IMR-90 (cell line): ENCODE measurements at regions not wholly inside any gene's neighbourhood (a gene's known extent, or its start where the extent isn't known, plus 50 kb on each side); places are given as distances from the start of the nearest gene placed in this dataset.

ENCODE experiments used
- ATAC-seq: fragments of 200-7000 bp; cut with Tn5 transposase; 2 replicates; pipeline ENCODE4 v1.9.1; 2020; ENCODE audit warnings: low read depth, mild to moderate bottlenecking, moderate library complexity
- BruUV-seq: library from RNA; stranded (reverse); fragments of 400-500 nt; replicated peaks from 2 replicates; lab custom pipeline; 2021; lab: Mats Ljungman, UMichigan
- CTCF ChIA-PET: fragments of 300-600 bp; formaldehyde crosslinking; extraction: SDS; loops from one replicate; lab custom pipeline; 2021; ENCODE audit warnings: antibody characterized with exemption; lab: Yijun Ruan, JAX
- POLR2A ChIA-PET: fragments of 300-600 bp; sonication (Branson Sonifier 250); formaldehyde crosslinking; loops from one replicate; lab custom pipeline; 2022; ENCODE audit warnings: antibody characterized with exemption; ENCODE audit not compliant: unreplicated experiment; lab: Charles Lee
- DNase-seq: peaks from one replicate; pipeline ENCODE4 v3.0.0; 2013
- H2AFZ ChIP-seq: replicated peaks from 2 replicates; pipeline ENCODE3; 2013; ENCODE audit warnings: low read length, mild to moderate bottlenecking; ENCODE audit not compliant: poor library complexity
- H2AK5ac ChIP-seq: 2 replicates; pipeline ENCODE4 v1.6.1; 2013; ENCODE audit warnings: low read depth, low read length, inconsistent platforms
- H2AK9ac ChIP-seq: replicated peaks from 2 replicates; pipeline ENCODE3; 2013; ENCODE audit warnings: mild to moderate bottlenecking, low read depth, low read length, moderate library complexity; ENCODE audit not compliant: poor library complexity
- H2BK120ac ChIP-seq: 2 replicates; pipeline ENCODE4 v1.6.1; 2013; ENCODE audit warnings: low read depth, low read length, inconsistent platforms
- H2BK15ac ChIP-seq: 3 replicates; pipeline ENCODE4 v1.6.1; 2013; ENCODE audit warnings: low read depth, low read length, inconsistent platforms
- H2BK20ac ChIP-seq: 2 replicates; pipeline ENCODE4 v1.6.1; 2013; ENCODE audit warnings: low read depth, mild to moderate bottlenecking, inconsistent platforms, low read length, moderate library complexity
- H2BK5ac ChIP-seq: 2 replicates; pipeline ENCODE4 v1.6.1; 2013; ENCODE audit warnings: mild to moderate bottlenecking, low read depth, low read length, inconsistent platforms; ENCODE audit not compliant: poor library complexity, severe bottlenecking
- H3K14ac ChIP-seq: replicated peaks from 2 replicates; pipeline ENCODE4 v1.6.1; 2013; ENCODE audit warnings: low read depth, low read length, inconsistent platforms
- H3K18ac ChIP-seq: 2 replicates; pipeline ENCODE4 v1.6.1; 2013; ENCODE audit warnings: low read depth, low read length, control low read depth
- H3K23ac ChIP-seq: 2 replicates; pipeline ENCODE4 v1.6.1; 2013; ENCODE audit warnings: low read depth, low read length, inconsistent platforms
- H3K27ac ChIP-seq: 2 replicates; pipeline ENCODE4 v1.5.1; 2013; ENCODE audit warnings: mild to moderate bottlenecking, control low read depth, low read length; ENCODE audit not compliant: insufficient read depth
- H3K27me3 ChIP-seq: 2 replicates; pipeline ENCODE4 v1.6.1; 2013; ENCODE audit warnings: low read length; ENCODE audit not compliant: control insufficient read depth, insufficient read depth
- H3K36me3 ChIP-seq: 2 replicates; pipeline ENCODE4 v1.6.1; 2013; ENCODE audit warnings: low read length, mixed read lengths; ENCODE audit not compliant: control insufficient read depth, insufficient read depth
- H3K4ac ChIP-seq: 2 replicates; pipeline ENCODE4 v1.6.1; 2013; ENCODE audit warnings: low read depth, low read length, inconsistent platforms
- H3K4me1 ChIP-seq: 2 replicates; pipeline ENCODE4 v1.6.1; 2013; ENCODE audit warnings: low read length, mixed read lengths; ENCODE audit not compliant: control insufficient read depth, insufficient read depth
- H3K4me2 ChIP-seq: 2 replicates; pipeline ENCODE4 v1.6.1; 2013; ENCODE audit warnings: low read depth, mild to moderate bottlenecking, control low read depth, low read length, moderate library complexity
- H3K4me3 ChIP-seq: 2 replicates; pipeline ENCODE4 v1.5.1; 2013; ENCODE audit warnings: low read depth, mild to moderate bottlenecking, control low read depth, low read length, moderate library complexity; ENCODE audit not compliant: insufficient read depth
- H3K56ac ChIP-seq: 2 replicates; pipeline ENCODE4 v1.6.1; 2013; ENCODE audit warnings: low read length, inconsistent platforms; ENCODE audit not compliant: insufficient read depth; ENCODE audit errors: extremely low read depth
- H3K79me1 ChIP-seq, 2 experiments: 2 replicates each; pipeline ENCODE4 v1.6.1; 2013; ENCODE audit warnings: low read length in 2 of 2, inconsistent platforms in 1 of 2, low read depth in 1 of 2
- H3K9ac ChIP-seq: 2 replicates; pipeline ENCODE4 v1.6.1; 2013; ENCODE audit warnings: low read depth, low read length, control low read depth
- H3K9me1 ChIP-seq: 2 replicates; pipeline ENCODE4 v1.6.1; 2013; ENCODE audit warnings: low read length, inconsistent platforms; ENCODE audit not compliant: insufficient read depth
- H3K9me3 ChIP-seq: 2 replicates; pipeline ENCODE4 v1.6.1; 2013; ENCODE audit warnings: low read length; ENCODE audit not compliant: control insufficient read depth, insufficient read depth
- H4K20me1 ChIP-seq: 2 replicates; pipeline ENCODE4 v1.6.1; 2013; ENCODE audit warnings: low read length, inconsistent platforms; ENCODE audit not compliant: insufficient read depth
- H4K5ac ChIP-seq: 2 replicates; pipeline ENCODE4 v1.6.1; 2013; ENCODE audit warnings: mild to moderate bottlenecking, low read depth, low read length, control low read depth
- H4K8ac ChIP-seq, 2 experiments: 2 replicates each; pipeline ENCODE4 v1.6.1; 2013; ENCODE audit warnings: low read depth in 2 of 2, low read length in 2 of 2, control low read depth in 1 of 2, inconsistent platforms in 1 of 2
- H4K91ac ChIP-seq: 2 replicates; pipeline ENCODE4 v1.6.1; 2013; ENCODE audit warnings: low read depth, low read length, inconsistent platforms; ENCODE audit not compliant: insufficient read depth
- RFX5 ChIP-seq: IDR thresholded peaks from 2 replicates; pipeline ENCODE4 v1.8.0; 2012; ENCODE audit warnings: low read depth, mild to moderate bottlenecking, low read length, moderate library complexity
- WGBS, 2 experiments: methylation state at CpG; one replicate each; pipeline versions ENCODE4 v1.1.5 to v1.1.7; 2013; ENCODE audit warnings: missing lambda C conversion rate in 2 of 2; ENCODE audit not compliant: insufficient read length in 1 of 2; ENCODE audit errors: extremely low coverage in 2 of 2; 5-methylcytosine and 5-hydroxymethylcytosine counted together
- dilution Hi-C: fragments of 300-500 bp; cut with HindIII; formaldehyde crosslinking; loops from one replicate; pipeline ENCODE4 v1.14.3; 2018; ENCODE audit warnings: low sequenced_read_pairs; ENCODE audit not compliant: unreplicated experiment
- in situ Hi-C: fragments of 300-500 bp; cut with MboI; formaldehyde crosslinking; loops from 3 replicates; pipeline ENCODE4 v1.14.3; 2019; ENCODE audit warnings: low sequenced_read_pairs, inconsistent platforms, mixed read lengths
- intact Hi-C: fragments of 100-400 bp; cut with micrococcal nuclease; formaldehyde crosslinking; loops from 2 replicates; pipeline ENCODE4 v1.10.0; 2022

GRCh38 chr1:88111816-88112215 is 572.3 kb upstream of the PKN2 start:
- H3K14ac ChIP-seq, result no peak overlapping the region
- no peak overlapping the region for H3K56ac ChIP-seq
- no peak overlapping the region for H2BK15ac ChIP-seq
- H3K23ac ChIP-seq, result no peak overlapping the region
- no TSS peak for BruUV-seq
- no peaks in the 10 kb centered on the region for H3K36me3 ChIP-seq
- no peak overlapping the region for H3K27ac ChIP-seq
- intact Hi-C loops (no loop called here), in situ Hi-C loops (no loop called here), dilution Hi-C loops (no loop called here)
- ATAC-seq (no peak), DNase-seq (no peak)
- H2BK5ac ChIP-seq, result no peak overlapping the region
- no peak overlapping the region for H4K8ac ChIP-seq
- H3K27me3 ChIP-seq, result no peaks in the 10 kb centered on the region
- WGBS, 2 experiments, result 100% methylated on average over 1 of the region's 3 CpGs; no CpG with 5 or more reads in 1 of the 2 experiments
- H3K4me3 ChIP-seq, result no peak overlapping the region
- POLR2A ChIA-PET, result no interaction called here
- no peak overlapping the region for H4K91ac ChIP-seq
- CTCF ChIA-PET, result no interaction called here
- H2BK20ac ChIP-seq, result no peak overlapping the region
- no peaks in the 10 kb centered on the region for H4K20me1 ChIP-seq
- no peak for TF ChIP-seq RFX5
- no peak overlapping the region for H2BK120ac ChIP-seq
- H3K4me1 ChIP-seq, result no peaks in the 10 kb centered on the region
- no peaks in the 10 kb centered on the region for H3K79me1 ChIP-seq
- H3K9me1 ChIP-seq, result no peaks in the 10 kb centered on the region
- no peaks in the 10 kb centered on the region for H3K9me3 ChIP-seq
- H4K5ac ChIP-seq, result no peak overlapping the region
- no peak overlapping the region for H3K4me2 ChIP-seq
- no peak overlapping the region for H2AFZ ChIP-seq
- no peak overlapping the region for H3K9ac ChIP-seq
- no peak overlapping the region for H3K18ac ChIP-seq
- no peak overlapping the region for H2AK9ac ChIP-seq
- H3K4ac ChIP-seq, result no peak overlapping the region
- no peak overlapping the region for H2AK5ac ChIP-seq
